ENCODE measurements at regions not wholly inside any gene's neighbourhood (a gene's known extent, or its start where the extent isn't known, plus 50 kb on each side); places are given as distances from the start of the nearest gene placed in this dataset.

GRCh38 chr11:95363164-95363563, 132.2 kb upstream of the SESN3 start:
- TF ChIP-seq CTCF (conservative IDR thresholded peaks at IDR 0.05; ENCODE audit: low read depth, low read length) (no peak), ELK1 (IDR thresholded peaks at IDR 0.05; ENCODE audit: borderline replicate concordance, low read depth, low read length) (no peak), RAD21 (IDR thresholded peaks at IDR 0.05; ENCODE audit: low read length) (no peak)

Data from IMR-90 (cell line).